HG03280 (cell line): ENCODE measurements at regions not wholly inside any gene's neighbourhood (a gene's known extent, or its start where the extent isn't known, plus 50 kb on each side); places are given as distances from the start of the nearest gene placed in this dataset.

Experiments
- ATAC-seq: cut with Tn5 transposase; IDR thresholded peaks from one replicate; pipeline ENCODE4 v1.9.1; 2021; ENCODE audit warnings: mild to moderate bottlenecking, moderate library complexity; ENCODE audit not compliant: unreplicated experiment

GRCh38 chr14:94685166-94685581, 73.0 kb downstream of the SERPINA3 start:
- no peak for ATAC-seq

- no peak for ATAC-seq
Measured at GRCh38 chr14:94682736-94683135, 70.5 kb downstream of the SERPINA3 start.

- no peak for ATAC-seq
Measured at GRCh38 chr14:94682061-94682516, 69.9 kb downstream of the SERPINA3 start.

- ATAC-seq: no peak
Measured at GRCh38 chr14:94681300-94682060, 69.3 kb downstream of the SERPINA3 start.

- no peak for ATAC-seq
Measured at GRCh38 chr14:94680862-94681288, 68.7 kb downstream of the SERPINA3 start.

GRCh38 chr14:94679937-94680861, 68.0 kb downstream of the SERPINA3 start:
- ATAC-seq: no peak

- ATAC-seq: no peak
Measured at GRCh38 chr14:94679106-94679810, 67.1 kb downstream of the SERPINA3 start.

GRCh38 chr14:94677747-94678146, 65.6 kb downstream of the SERPINA3 start:
- no peak for ATAC-seq

GRCh38 chr14:94677213-94677612, 65.0 kb downstream of the SERPINA3 start:
- no peak for ATAC-seq

GRCh38 chr14:94676495-94677185, 64.4 kb downstream of the SERPINA3 start:
- ATAC-seq: no peak

- ATAC-seq: no peak
Measured at GRCh38 chr14:94675036-94675435, 62.8 kb downstream of the SERPINA3 start.

GRCh38 chr14:94673781-94674231, 61.6 kb downstream of the SERPINA3 start:
- no peak for ATAC-seq
